ENCODE measurements at regions not wholly inside any gene's neighbourhood (a gene's known extent, or its start where the extent isn't known, plus 50 kb on each side); places are given as distances from the start of the nearest gene placed in this dataset.

DNA sequence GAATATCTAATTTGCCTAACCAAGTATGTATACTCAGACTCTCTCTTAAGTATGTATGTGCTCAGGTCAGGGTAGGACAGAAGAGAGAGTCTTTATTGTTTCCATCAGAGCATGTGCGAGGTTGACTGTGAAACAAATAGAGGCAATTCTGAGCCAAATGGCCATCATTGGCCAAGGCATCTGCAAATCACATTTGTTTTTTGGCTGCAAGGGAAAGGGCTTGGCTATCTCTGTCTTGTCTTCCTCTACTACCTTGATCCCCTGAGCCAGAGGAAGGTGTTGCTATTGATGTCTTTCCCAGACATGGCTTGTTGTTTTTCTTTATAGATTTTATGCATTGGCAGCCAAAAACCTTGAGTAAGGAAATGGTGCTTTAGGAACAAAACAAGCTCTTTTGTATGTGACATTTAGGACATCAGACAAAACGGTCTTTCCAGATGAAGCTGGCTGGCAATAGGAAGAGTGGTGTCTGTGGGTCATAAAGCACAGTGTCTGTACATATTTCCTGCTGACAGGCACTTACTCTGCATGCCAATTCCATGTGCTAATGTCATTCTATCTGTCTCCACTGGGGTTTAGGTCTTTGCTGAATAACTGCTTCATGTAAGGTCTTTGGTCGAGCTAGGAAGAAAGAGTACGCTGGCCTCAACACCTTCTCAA is 163.3 kb downstream of the BRINP2 start:
- ChIA-PET CTCF (no interaction called here), POLR2A (no interaction called here)
- DNase-seq (no peak), ATAC-seq (ENCODE audit: low read depth) (no peak)
- Histone ChIP-seq H3K36me3 (replicated peaks in 1 of 2; ENCODE audit: control extremely low read depth in 1 of 2, control insufficient read depth in 1 of 2, extremely low read depth in 1 of 2, insufficient read depth in 2 of 2, low read length in 1 of 2) (no peaks in the 10 kb centered on the region), H4K20me1 (ENCODE audit: control insufficient read depth, insufficient read depth, low read length, poor library complexity, severe bottlenecking) (no peaks in the 10 kb centered on the region), H3K79me2 (ENCODE audit: control insufficient read depth, insufficient read depth, low read length) (no peaks in the 10 kb centered on the region), H3K27ac (ENCODE audit: low read length in 2 of 2) (no peak overlapping the region), H2AFZ (ENCODE audit: insufficient read depth, low read depth, low read length, poor library complexity, severe bottlenecking) (no peak overlapping the region), H3K4me2 (replicated peaks; ENCODE audit: low read depth, low read length, poor library complexity, severe bottlenecking) (no peak overlapping the region), H3K9me3 (ENCODE audit: control extremely low read depth in 1 of 3, control insufficient read depth in 2 of 3, insufficient read depth in 1 of 3, low read length in 2 of 3) (no peaks in the 10 kb centered on the region), H3K4me3 (ENCODE audit: control extremely low read depth in 1 of 5, extremely low read depth in 1 of 5, insufficient read depth in 1 of 5, low read depth in 2 of 5, low read length in 4 of 5) (no peak overlapping the region), H3K9ac (ENCODE audit: low read length) (no peak overlapping the region), H3K27me3 (replicated peaks in 1 of 4; ENCODE audit: control extremely low read depth in 1 of 4, control insufficient read depth in 3 of 4, insufficient read depth in 4 of 4, low read length in 3 of 4) (no peaks in the 10 kb centered on the region), H3K4me1 (ENCODE audit: control insufficient read depth in 2 of 2, insufficient read depth in 2 of 2, low read length in 2 of 2) (no peaks in the 10 kb centered on the region)
- TF ChIP-seq, protein P1, sequence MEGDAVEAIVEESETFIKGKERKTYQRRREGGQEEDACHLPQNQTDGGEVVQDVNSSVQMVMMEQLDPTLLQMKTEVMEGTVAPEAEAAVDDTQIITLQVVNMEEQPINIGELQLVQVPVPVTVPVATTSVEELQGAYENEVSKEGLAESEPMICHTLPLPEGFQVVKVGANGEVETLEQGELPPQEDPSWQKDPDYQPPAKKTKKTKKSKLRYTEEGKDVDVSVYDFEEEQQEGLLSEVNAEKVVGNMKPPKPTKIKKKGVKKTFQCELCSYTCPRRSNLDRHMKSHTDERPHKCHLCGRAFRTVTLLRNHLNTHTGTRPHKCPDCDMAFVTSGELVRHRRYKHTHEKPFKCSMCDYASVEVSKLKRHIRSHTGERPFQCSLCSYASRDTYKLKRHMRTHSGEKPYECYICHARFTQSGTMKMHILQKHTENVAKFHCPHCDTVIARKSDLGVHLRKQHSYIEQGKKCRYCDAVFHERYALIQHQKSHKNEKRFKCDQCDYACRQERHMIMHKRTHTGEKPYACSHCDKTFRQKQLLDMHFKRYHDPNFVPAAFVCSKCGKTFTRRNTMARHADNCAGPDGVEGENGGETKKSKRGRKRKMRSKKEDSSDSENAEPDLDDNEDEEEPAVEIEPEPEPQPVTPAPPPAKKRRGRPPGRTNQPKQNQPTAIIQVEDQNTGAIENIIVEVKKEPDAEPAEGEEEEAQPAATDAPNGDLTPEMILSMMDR (IDR thresholded peaks at IDR 0.05), result no peak
- no peak for TF ChIP-seq EZH2 (IDR thresholded peaks at IDR 0.05; ENCODE audit: borderline replicate concordance, insufficient read depth, low read depth, low read length, poor library complexity, severe bottlenecking)
- intact Hi-C loops (cut with micrococcal nuclease), result no loop called here
- no peaks in the 10 kb centered on the region for H3K4me1 Mint-ChIP-seq
- WGBS (ENCODE audit: insufficient coverage), result 80% methylated on average over 2 of the region's 4 CpGs
- H3K4me3 Mint-ChIP-seq, result no peak overlapping the region
- no peak overlapping the region for H3K27ac Mint-ChIP-seq
- no peaks in the 10 kb centered on the region for H3K27me3 Mint-ChIP-seq
- no peaks in the 10 kb centered on the region for H3K9me3 Mint-ChIP-seq (ENCODE audit: insufficient read depth)

All from B cell (primary cell).